IMR-90 (cell line): ENCODE measurements at regions not wholly inside any gene's neighbourhood (a gene's known extent, or its start where the extent isn't known, plus 50 kb on each side); places are given as distances from the start of the nearest gene placed in this dataset.

Experiments
- ATAC-seq: fragments of 200-7000 bp; cut with Tn5 transposase; 2 replicates; pipeline ENCODE4 v1.9.1; 2020; ENCODE audit warnings: low read depth, mild to moderate bottlenecking, moderate library complexity
- BruUV-seq: library from RNA; stranded (reverse); fragments of 400-500 nt; replicated peaks from 2 replicates; lab custom pipeline; 2021; lab: Mats Ljungman, UMichigan
- CTCF ChIA-PET: fragments of 300-600 bp; formaldehyde crosslinking; extraction: SDS; loops from one replicate; lab custom pipeline; 2021; ENCODE audit warnings: antibody characterized with exemption; lab: Yijun Ruan, JAX
- POLR2A ChIA-PET: fragments of 300-600 bp; sonication (Branson Sonifier 250); formaldehyde crosslinking; loops from one replicate; lab custom pipeline; 2022; ENCODE audit warnings: antibody characterized with exemption; ENCODE audit not compliant: unreplicated experiment; lab: Charles Lee
- DNase-seq: peaks from one replicate; pipeline ENCODE4 v3.0.0; 2013
- H2AFZ ChIP-seq: replicated peaks from 2 replicates; pipeline ENCODE3; 2013; ENCODE audit warnings: low read length, mild to moderate bottlenecking; ENCODE audit not compliant: poor library complexity
- H2AK5ac ChIP-seq: 2 replicates; pipeline ENCODE4 v1.6.1; 2013; ENCODE audit warnings: low read depth, low read length, inconsistent platforms
- H2AK9ac ChIP-seq: replicated peaks from 2 replicates; pipeline ENCODE3; 2013; ENCODE audit warnings: mild to moderate bottlenecking, low read depth, low read length, moderate library complexity; ENCODE audit not compliant: poor library complexity
- H2BK120ac ChIP-seq: 2 replicates; pipeline ENCODE4 v1.6.1; 2013; ENCODE audit warnings: low read depth, low read length, inconsistent platforms
- H2BK15ac ChIP-seq: 3 replicates; pipeline ENCODE4 v1.6.1; 2013; ENCODE audit warnings: low read depth, low read length, inconsistent platforms
- H2BK20ac ChIP-seq: 2 replicates; pipeline ENCODE4 v1.6.1; 2013; ENCODE audit warnings: low read depth, mild to moderate bottlenecking, inconsistent platforms, low read length, moderate library complexity
- H2BK5ac ChIP-seq: 2 replicates; pipeline ENCODE4 v1.6.1; 2013; ENCODE audit warnings: mild to moderate bottlenecking, low read depth, low read length, inconsistent platforms; ENCODE audit not compliant: poor library complexity, severe bottlenecking
- H3K14ac ChIP-seq: replicated peaks from 2 replicates; pipeline ENCODE4 v1.6.1; 2013; ENCODE audit warnings: low read depth, low read length, inconsistent platforms
- H3K18ac ChIP-seq: 2 replicates; pipeline ENCODE4 v1.6.1; 2013; ENCODE audit warnings: low read depth, low read length, control low read depth
- H3K23ac ChIP-seq: 2 replicates; pipeline ENCODE4 v1.6.1; 2013; ENCODE audit warnings: low read depth, low read length, inconsistent platforms
- H3K27ac ChIP-seq: 2 replicates; pipeline ENCODE4 v1.5.1; 2013; ENCODE audit warnings: mild to moderate bottlenecking, control low read depth, low read length; ENCODE audit not compliant: insufficient read depth
- H3K27me3 ChIP-seq: 2 replicates; pipeline ENCODE4 v1.6.1; 2013; ENCODE audit warnings: low read length; ENCODE audit not compliant: control insufficient read depth, insufficient read depth
- H3K36me3 ChIP-seq: 2 replicates; pipeline ENCODE4 v1.6.1; 2013; ENCODE audit warnings: low read length, mixed read lengths; ENCODE audit not compliant: control insufficient read depth, insufficient read depth
- H3K4ac ChIP-seq: 2 replicates; pipeline ENCODE4 v1.6.1; 2013; ENCODE audit warnings: low read depth, low read length, inconsistent platforms
- H3K4me1 ChIP-seq: 2 replicates; pipeline ENCODE4 v1.6.1; 2013; ENCODE audit warnings: low read length, mixed read lengths; ENCODE audit not compliant: control insufficient read depth, insufficient read depth
- H3K4me2 ChIP-seq: 2 replicates; pipeline ENCODE4 v1.6.1; 2013; ENCODE audit warnings: low read depth, mild to moderate bottlenecking, control low read depth, low read length, moderate library complexity
- H3K4me3 ChIP-seq: 2 replicates; pipeline ENCODE4 v1.5.1; 2013; ENCODE audit warnings: low read depth, mild to moderate bottlenecking, control low read depth, low read length, moderate library complexity; ENCODE audit not compliant: insufficient read depth
- H3K56ac ChIP-seq: 2 replicates; pipeline ENCODE4 v1.6.1; 2013; ENCODE audit warnings: low read length, inconsistent platforms; ENCODE audit not compliant: insufficient read depth; ENCODE audit errors: extremely low read depth
- H3K79me1 ChIP-seq, 2 experiments: 2 replicates each; pipeline ENCODE4 v1.6.1; 2013; ENCODE audit warnings: low read length in 2 of 2, inconsistent platforms in 1 of 2, low read depth in 1 of 2
- H3K9ac ChIP-seq: 2 replicates; pipeline ENCODE4 v1.6.1; 2013; ENCODE audit warnings: low read depth, low read length, control low read depth
- H3K9me1 ChIP-seq: 2 replicates; pipeline ENCODE4 v1.6.1; 2013; ENCODE audit warnings: low read length, inconsistent platforms; ENCODE audit not compliant: insufficient read depth
- H3K9me3 ChIP-seq: 2 replicates; pipeline ENCODE4 v1.6.1; 2013; ENCODE audit warnings: low read length; ENCODE audit not compliant: control insufficient read depth, insufficient read depth
- H4K20me1 ChIP-seq: 2 replicates; pipeline ENCODE4 v1.6.1; 2013; ENCODE audit warnings: low read length, inconsistent platforms; ENCODE audit not compliant: insufficient read depth
- H4K5ac ChIP-seq: 2 replicates; pipeline ENCODE4 v1.6.1; 2013; ENCODE audit warnings: mild to moderate bottlenecking, low read depth, low read length, control low read depth
- H4K8ac ChIP-seq, 2 experiments: 2 replicates each; pipeline ENCODE4 v1.6.1; 2013; ENCODE audit warnings: low read depth in 2 of 2, low read length in 2 of 2, control low read depth in 1 of 2, inconsistent platforms in 1 of 2
- H4K91ac ChIP-seq: 2 replicates; pipeline ENCODE4 v1.6.1; 2013; ENCODE audit warnings: low read depth, low read length, inconsistent platforms; ENCODE audit not compliant: insufficient read depth
- BHLHE40 ChIP-seq: fragments of 150-350 bp; IDR thresholded peaks from 2 replicates; pipeline ENCODE4 v1.6.1; 2016; ENCODE audit warnings: mild to moderate bottlenecking, low read depth, low read length
- RAD21 ChIP-seq: IDR thresholded peaks from 2 replicates; pipeline ENCODE4 v1.6.1; 2012; ENCODE audit warnings: low read length, improper control_type of control experiment
- WGBS, 2 experiments: methylation state at CpG; one replicate each; pipeline versions ENCODE4 v1.1.5 to v1.1.7; 2013; ENCODE audit warnings: missing lambda C conversion rate in 2 of 2; ENCODE audit not compliant: insufficient read length in 1 of 2; ENCODE audit errors: extremely low coverage in 2 of 2; 5-methylcytosine and 5-hydroxymethylcytosine counted together
- dilution Hi-C: fragments of 300-500 bp; cut with HindIII; formaldehyde crosslinking; loops from one replicate; pipeline ENCODE4 v1.14.3; 2018; ENCODE audit warnings: low sequenced_read_pairs; ENCODE audit not compliant: unreplicated experiment
- in situ Hi-C: fragments of 300-500 bp; cut with MboI; formaldehyde crosslinking; loops from 3 replicates; pipeline ENCODE4 v1.14.3; 2019; ENCODE audit warnings: low sequenced_read_pairs, inconsistent platforms, mixed read lengths
- intact Hi-C: fragments of 100-400 bp; cut with micrococcal nuclease; formaldehyde crosslinking; loops from 2 replicates; pipeline ENCODE4 v1.10.0; 2022

GRCh38 chr5:117504305-117504704, 929.7 kb upstream of the SEMA6A start:
- no peak overlapping the region for H3K4me3 ChIP-seq
- in situ Hi-C loops (no loop called here), dilution Hi-C loops (no loop called here), intact Hi-C loops (no loop called here)
- no peaks in the 10 kb centered on the region for H3K9me1 ChIP-seq
- H2BK120ac ChIP-seq: no peak overlapping the region
- no TSS peak for BruUV-seq
- no peak overlapping the region for H2AK5ac ChIP-seq
- POLR2A ChIA-PET: no interaction called here
- no peaks in the 10 kb centered on the region for H3K4me1 ChIP-seq
- H2AFZ ChIP-seq: no peak overlapping the region
- no peaks in the 10 kb centered on the region for H3K9me3 ChIP-seq
- CTCF ChIA-PET: interaction anchor here (1.0 kb wide), 1 partner anchor 9 kb away, joined by 3 read pairs; no protein-coding TSS in a partner anchor
- no peaks in the 10 kb centered on the region for H3K27me3 ChIP-seq
- H4K8ac ChIP-seq: no peak overlapping the region
- WGBS, 2 experiments: no CpG with 5 or more reads among the region's 2 CpGs
- TF ChIP-seq BHLHE40 (no peak), RAD21 (no peak)
- H4K91ac ChIP-seq: no peak overlapping the region
- H3K56ac ChIP-seq: no peak overlapping the region
- no peak overlapping the region for H2AK9ac ChIP-seq
- no peak overlapping the region for H2BK20ac ChIP-seq
- H3K4me2 ChIP-seq: no peak overlapping the region
- no peak overlapping the region for H3K4ac ChIP-seq
- no peaks in the 10 kb centered on the region for H3K79me1 ChIP-seq
- no peak overlapping the region for H3K27ac ChIP-seq
- H4K20me1 ChIP-seq: no peaks in the 10 kb centered on the region
- DNase-seq (peak; percentile 0), ATAC-seq (peak; percentile 84)
- no peak overlapping the region for H3K23ac ChIP-seq
- H2BK5ac ChIP-seq: no peak overlapping the region
- H3K14ac ChIP-seq: no peak overlapping the region
- no peaks in the 10 kb centered on the region for H3K36me3 ChIP-seq
- no peak overlapping the region for H2BK15ac ChIP-seq
- no peak overlapping the region for H3K9ac ChIP-seq
- no peak overlapping the region for H4K5ac ChIP-seq
- no peak overlapping the region for H3K18ac ChIP-seq
